Keratinocyte (primary cell): ENCODE measurements at regions not wholly inside any gene's neighbourhood (a gene's known extent, or its start where the extent isn't known, plus 50 kb on each side); places are given as distances from the start of the nearest gene placed in this dataset.

ENCODE experiments used
- EZH2 ChIP-seq: IDR thresholded peaks from one replicate; pipeline ENCODE4 v1.6.1; 2012; ENCODE audit warnings: inconsistent platforms, mild to moderate bottlenecking, low read length, moderate library complexity
- TF ChIP-seq, protein P1 (sequence below), 3 experiments: IDR thresholded peaks in 1 of 3; conservative IDR thresholded peaks in 1 of 3; optimal IDR thresholded peaks in 1 of 3; 2 replicates in 2 of 3; 3 replicates in 1 of 3; pipeline versions ENCODE3 to v1.5.1; 2011; ENCODE audit warnings: low read length in 3 of 3, mild to moderate bottlenecking in 3 of 3, moderate library complexity in 2 of 3, control low read depth in 1 of 3, inconsistent platforms in 1 of 3; ENCODE audit not compliant: insufficient read depth in 2 of 3; ENCODE audit errors: extremely low read depth in 1 of 3

GRCh38 chr10:84944187-84944586, 615.8 kb downstream of the CCSER2 start:
- TF ChIP-seq, protein P1, sequence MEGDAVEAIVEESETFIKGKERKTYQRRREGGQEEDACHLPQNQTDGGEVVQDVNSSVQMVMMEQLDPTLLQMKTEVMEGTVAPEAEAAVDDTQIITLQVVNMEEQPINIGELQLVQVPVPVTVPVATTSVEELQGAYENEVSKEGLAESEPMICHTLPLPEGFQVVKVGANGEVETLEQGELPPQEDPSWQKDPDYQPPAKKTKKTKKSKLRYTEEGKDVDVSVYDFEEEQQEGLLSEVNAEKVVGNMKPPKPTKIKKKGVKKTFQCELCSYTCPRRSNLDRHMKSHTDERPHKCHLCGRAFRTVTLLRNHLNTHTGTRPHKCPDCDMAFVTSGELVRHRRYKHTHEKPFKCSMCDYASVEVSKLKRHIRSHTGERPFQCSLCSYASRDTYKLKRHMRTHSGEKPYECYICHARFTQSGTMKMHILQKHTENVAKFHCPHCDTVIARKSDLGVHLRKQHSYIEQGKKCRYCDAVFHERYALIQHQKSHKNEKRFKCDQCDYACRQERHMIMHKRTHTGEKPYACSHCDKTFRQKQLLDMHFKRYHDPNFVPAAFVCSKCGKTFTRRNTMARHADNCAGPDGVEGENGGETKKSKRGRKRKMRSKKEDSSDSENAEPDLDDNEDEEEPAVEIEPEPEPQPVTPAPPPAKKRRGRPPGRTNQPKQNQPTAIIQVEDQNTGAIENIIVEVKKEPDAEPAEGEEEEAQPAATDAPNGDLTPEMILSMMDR (optimal IDR thresholded peaks at IDR 0.05 in 1 of 3, IDR thresholded peaks at IDR 0.05 in 1 of 3, conservative IDR thresholded peaks at IDR 0.05 in 1 of 3; ENCODE audit: extremely low read depth in 1 of 3, insufficient read depth in 2 of 3, low read length in 3 of 3), result no peak
- TF ChIP-seq EZH2, result no peak
